ENCODE measurements at regions not wholly inside any gene's neighbourhood (a gene's known extent, or its start where the extent isn't known, plus 50 kb on each side); places are given as distances from the start of the nearest gene placed in this dataset.
"Not testable (repeated sequence)": the region's sequence is repeated elsewhere in the genome, so short reads cannot be mapped to it uniquely, and the experiment has no call there.

DNA sequence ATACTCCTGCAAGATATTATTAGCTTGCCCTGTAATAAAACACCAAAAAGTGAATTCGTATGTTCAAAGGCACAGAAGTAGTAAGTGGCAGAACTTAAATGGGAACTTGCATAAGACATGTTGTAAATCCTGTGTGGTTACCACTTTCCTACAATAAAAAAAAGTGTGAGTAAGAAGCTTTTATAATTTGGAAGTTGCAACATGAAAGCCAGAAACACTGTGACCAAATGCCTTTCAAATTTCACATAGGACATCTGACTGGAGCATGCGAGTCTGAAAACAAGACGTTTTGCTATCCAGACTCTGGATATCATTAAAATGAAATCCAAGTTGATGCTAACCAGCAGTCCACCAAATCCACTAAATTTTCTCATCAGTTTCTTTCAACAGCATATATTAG, 886.2 kb upstream of the NRXN1 start:
- Histone ChIP-seq H3K27me3 (replicated peaks; ENCODE audit: insufficient read depth, low read depth, low read length, poor library complexity) (no peaks in the 10 kb centered on the region), H3K4me3 (ENCODE audit: low read depth, low read length, poor library complexity, severe bottlenecking) (no peak overlapping the region), H3K9me3 (ENCODE audit: low read depth, low read length, poor library complexity, severe bottlenecking) (no peaks in the 10 kb centered on the region), H3K27ac (ENCODE audit: low read depth, low read length, poor library complexity, severe bottlenecking) (no peak overlapping the region), H3K4me1 (ENCODE audit: insufficient read depth, low read length, poor library complexity, severe bottlenecking) (no peaks in the 10 kb centered on the region), H3K36me3 (ENCODE audit: insufficient read depth, low read length, poor library complexity, severe bottlenecking) (no peaks in the 10 kb centered on the region)
- POLR2A ChIA-PET (ENCODE audit: low non-redundant PET) = no interaction called here
- DNase-seq (ENCODE audit: low spot score) = no peak
- CTCF ChIA-PET = no interaction called here
- BruUV-seq (replicated peaks) = no TSS peak
- TF ChIP-seq, protein P1, sequence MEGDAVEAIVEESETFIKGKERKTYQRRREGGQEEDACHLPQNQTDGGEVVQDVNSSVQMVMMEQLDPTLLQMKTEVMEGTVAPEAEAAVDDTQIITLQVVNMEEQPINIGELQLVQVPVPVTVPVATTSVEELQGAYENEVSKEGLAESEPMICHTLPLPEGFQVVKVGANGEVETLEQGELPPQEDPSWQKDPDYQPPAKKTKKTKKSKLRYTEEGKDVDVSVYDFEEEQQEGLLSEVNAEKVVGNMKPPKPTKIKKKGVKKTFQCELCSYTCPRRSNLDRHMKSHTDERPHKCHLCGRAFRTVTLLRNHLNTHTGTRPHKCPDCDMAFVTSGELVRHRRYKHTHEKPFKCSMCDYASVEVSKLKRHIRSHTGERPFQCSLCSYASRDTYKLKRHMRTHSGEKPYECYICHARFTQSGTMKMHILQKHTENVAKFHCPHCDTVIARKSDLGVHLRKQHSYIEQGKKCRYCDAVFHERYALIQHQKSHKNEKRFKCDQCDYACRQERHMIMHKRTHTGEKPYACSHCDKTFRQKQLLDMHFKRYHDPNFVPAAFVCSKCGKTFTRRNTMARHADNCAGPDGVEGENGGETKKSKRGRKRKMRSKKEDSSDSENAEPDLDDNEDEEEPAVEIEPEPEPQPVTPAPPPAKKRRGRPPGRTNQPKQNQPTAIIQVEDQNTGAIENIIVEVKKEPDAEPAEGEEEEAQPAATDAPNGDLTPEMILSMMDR (conservative IDR thresholded peaks at IDR 0.05; ENCODE audit: low read depth, low read length) = no peak
- no peak for TF ChIP-seq EZH2 (IDR thresholded peaks at IDR 0.05; ENCODE audit: borderline replicate concordance, low read depth, low read length, poor library complexity, severe bottlenecking)
- intact Hi-C loops (cut with micrococcal nuclease; ENCODE audit: unreplicated experiment) = no loop called here

DNA sequence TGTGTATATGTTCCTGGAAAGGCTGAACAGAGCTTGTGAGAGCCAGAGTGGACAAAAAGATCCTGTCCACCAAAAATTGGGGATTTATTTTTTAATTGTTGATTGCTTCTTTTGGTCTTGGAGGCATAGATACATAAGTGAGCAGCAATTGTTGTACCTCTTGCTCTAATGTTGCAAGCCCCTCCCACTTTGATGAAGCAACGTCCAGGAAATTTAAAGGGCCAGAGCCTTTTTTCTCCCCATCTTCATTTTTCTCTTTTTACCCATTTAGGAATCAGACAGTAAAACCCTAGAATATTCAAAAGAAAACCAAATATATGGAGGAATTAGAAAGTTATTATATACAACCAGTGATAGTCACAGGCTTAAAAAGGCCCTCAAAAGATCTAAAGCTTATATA, 871.8 kb upstream of the NRXN1 start:
- POLR2A ChIA-PET (ENCODE audit: low non-redundant PET) = no interaction called here
- intact Hi-C loops (cut with micrococcal nuclease; ENCODE audit: unreplicated experiment) = no loop called here
- no TSS peak for BruUV-seq (replicated peaks)
- CTCF ChIA-PET = no interaction called here
- peaks cover 8% of the 10 kb centered on the region for H3K27me3 ChIP-seq (replicated peaks; ENCODE audit: insufficient read depth, low read depth, low read length, poor library complexity)
- H3K36me3 ChIP-seq (ENCODE audit: insufficient read depth, low read length, poor library complexity, severe bottlenecking) = no peaks in the 10 kb centered on the region
- no peaks in the 10 kb centered on the region for H3K4me1 ChIP-seq (ENCODE audit: insufficient read depth, low read length, poor library complexity, severe bottlenecking)
- no peaks in the 10 kb centered on the region for H3K9me3 ChIP-seq (ENCODE audit: low read depth, low read length, poor library complexity, severe bottlenecking)
- TF ChIP-seq, protein P1 (conservative IDR thresholded peaks at IDR 0.05; ENCODE audit: low read depth, low read length) = no peak
- no peak for TF ChIP-seq EZH2 (IDR thresholded peaks at IDR 0.05; ENCODE audit: borderline replicate concordance, low read depth, low read length, poor library complexity, severe bottlenecking)
- no peak for DNase-seq (ENCODE audit: low spot score)
- no peak overlapping the region for H3K4me3 ChIP-seq (ENCODE audit: low read depth, low read length, poor library complexity, severe bottlenecking)
- H3K27ac ChIP-seq (ENCODE audit: low read depth, low read length, poor library complexity, severe bottlenecking) = no peak overlapping the region

- no peaks in the 10 kb centered on the region for H3K4me1 ChIP-seq (ENCODE audit: insufficient read depth, low read length, poor library complexity, severe bottlenecking)
- no peak for TF ChIP-seq EZH2 (IDR thresholded peaks at IDR 0.05; ENCODE audit: borderline replicate concordance, low read depth, low read length, poor library complexity, severe bottlenecking)
- TF ChIP-seq, protein P1 (conservative IDR thresholded peaks at IDR 0.05; ENCODE audit: low read depth, low read length) = no peak
- H3K4me3 ChIP-seq (ENCODE audit: low read depth, low read length, poor library complexity, severe bottlenecking) = no peak overlapping the region
- H3K27me3 ChIP-seq (replicated peaks; ENCODE audit: insufficient read depth, low read depth, low read length, poor library complexity) = no peaks in the 10 kb centered on the region
- intact Hi-C loops (cut with micrococcal nuclease; ENCODE audit: unreplicated experiment) = no loop called here
- H3K9me3 ChIP-seq (ENCODE audit: low read depth, low read length, poor library complexity, severe bottlenecking) = no peaks in the 10 kb centered on the region
- ChIA-PET CTCF (no interaction called here), POLR2A (ENCODE audit: low non-redundant PET) (no interaction called here)
- no peak for DNase-seq (ENCODE audit: low spot score)
- no TSS peak for BruUV-seq (replicated peaks)
- H3K27ac ChIP-seq (ENCODE audit: low read depth, low read length, poor library complexity, severe bottlenecking) = no peak overlapping the region
- no peaks in the 10 kb centered on the region for H3K36me3 ChIP-seq (ENCODE audit: insufficient read depth, low read length, poor library complexity, severe bottlenecking)
These were observed 867.7 kb upstream of the NRXN1 start for GRCh38 chr2:51899643-51900042.

- H3K27ac ChIP-seq (ENCODE audit: low read depth, low read length, poor library complexity, severe bottlenecking); H3K36me3 ChIP-seq (ENCODE audit: insufficient read depth, low read length, poor library complexity, severe bottlenecking); BruUV-seq (replicated peaks); intact Hi-C loops (cut with micrococcal nuclease; ENCODE audit: unreplicated experiment); H3K9me3 ChIP-seq (ENCODE audit: low read depth, low read length, poor library complexity, severe bottlenecking); H3K27me3 ChIP-seq (replicated peaks; ENCODE audit: insufficient read depth, low read depth, low read length, poor library complexity); CTCF ChIA-PET; H3K4me3 ChIP-seq (ENCODE audit: low read depth, low read length, poor library complexity, severe bottlenecking); H3K4me1 ChIP-seq (ENCODE audit: insufficient read depth, low read length, poor library complexity, severe bottlenecking); POLR2A ChIA-PET (ENCODE audit: low non-redundant PET); DNase-seq (ENCODE audit: low spot score): not testable (repeated sequence)
These were observed 862.7 kb upstream of the NRXN1 start for GRCh38 chr2:51894584-51894983.
